WI38 (cell line): ENCODE measurements at regions not wholly inside any gene's neighbourhood (a gene's known extent, or its start where the extent isn't known, plus 50 kb on each side); places are given as distances from the start of the nearest gene placed in this dataset.

Source experiments
- H3K4me3 ChIP-seq: 2 replicates; pipeline ENCODE4 v1.5.1; 2011; ENCODE audit warnings: low read depth, mild to moderate bottlenecking, control low read depth, low read length
- TF ChIP-seq, protein P1 (sequence below): IDR thresholded peaks from 2 replicates; pipeline ENCODE4 v1.5.1; 2012; ENCODE audit warnings: low read depth, mild to moderate bottlenecking, control low read depth, low read length

DNA sequence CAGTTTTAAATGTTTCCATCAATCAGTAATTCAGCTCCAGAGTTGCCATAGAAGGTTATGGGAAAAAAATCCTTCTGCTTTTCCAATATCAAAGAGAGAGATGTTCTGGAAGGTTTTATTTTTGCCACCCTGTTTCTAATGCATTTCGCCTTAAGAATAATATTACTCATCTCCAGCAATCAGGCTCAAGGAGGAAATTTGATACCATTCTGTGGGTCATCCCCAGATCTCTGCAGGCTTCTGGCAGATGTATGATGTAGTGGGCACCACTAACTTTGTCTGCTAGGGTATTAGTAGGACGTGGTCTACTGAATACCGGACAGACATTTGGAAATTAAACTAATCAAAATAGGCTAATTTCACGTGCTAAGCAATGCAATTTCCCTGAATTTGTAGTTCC lies 645.4 kb upstream of the TENM3 start:
- TF ChIP-seq, protein P1, sequence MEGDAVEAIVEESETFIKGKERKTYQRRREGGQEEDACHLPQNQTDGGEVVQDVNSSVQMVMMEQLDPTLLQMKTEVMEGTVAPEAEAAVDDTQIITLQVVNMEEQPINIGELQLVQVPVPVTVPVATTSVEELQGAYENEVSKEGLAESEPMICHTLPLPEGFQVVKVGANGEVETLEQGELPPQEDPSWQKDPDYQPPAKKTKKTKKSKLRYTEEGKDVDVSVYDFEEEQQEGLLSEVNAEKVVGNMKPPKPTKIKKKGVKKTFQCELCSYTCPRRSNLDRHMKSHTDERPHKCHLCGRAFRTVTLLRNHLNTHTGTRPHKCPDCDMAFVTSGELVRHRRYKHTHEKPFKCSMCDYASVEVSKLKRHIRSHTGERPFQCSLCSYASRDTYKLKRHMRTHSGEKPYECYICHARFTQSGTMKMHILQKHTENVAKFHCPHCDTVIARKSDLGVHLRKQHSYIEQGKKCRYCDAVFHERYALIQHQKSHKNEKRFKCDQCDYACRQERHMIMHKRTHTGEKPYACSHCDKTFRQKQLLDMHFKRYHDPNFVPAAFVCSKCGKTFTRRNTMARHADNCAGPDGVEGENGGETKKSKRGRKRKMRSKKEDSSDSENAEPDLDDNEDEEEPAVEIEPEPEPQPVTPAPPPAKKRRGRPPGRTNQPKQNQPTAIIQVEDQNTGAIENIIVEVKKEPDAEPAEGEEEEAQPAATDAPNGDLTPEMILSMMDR = no peak
- no peak overlapping the region for H3K4me3 ChIP-seq

DNA sequence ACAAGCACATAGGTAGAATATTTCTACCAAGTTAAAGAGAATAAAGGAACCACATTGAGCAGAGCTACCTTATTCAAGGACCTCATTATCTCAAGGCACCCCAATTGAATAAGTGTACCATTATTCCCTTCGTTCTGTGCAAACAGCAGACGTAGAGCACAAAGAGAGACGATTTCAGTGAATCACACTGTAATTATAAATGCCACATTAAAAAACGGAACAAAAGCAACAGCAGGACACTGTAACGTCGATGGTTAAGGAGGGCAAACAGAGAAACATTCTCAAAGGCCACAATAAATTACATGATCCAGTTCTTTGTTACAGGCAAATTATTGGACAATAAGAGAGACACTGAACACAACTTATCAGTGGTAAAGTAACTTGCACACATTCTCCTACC lies 644.1 kb upstream of the TENM3 start:
- TF ChIP-seq, protein P1 = no peak
- H3K4me3 ChIP-seq = no peak overlapping the region

DNA sequence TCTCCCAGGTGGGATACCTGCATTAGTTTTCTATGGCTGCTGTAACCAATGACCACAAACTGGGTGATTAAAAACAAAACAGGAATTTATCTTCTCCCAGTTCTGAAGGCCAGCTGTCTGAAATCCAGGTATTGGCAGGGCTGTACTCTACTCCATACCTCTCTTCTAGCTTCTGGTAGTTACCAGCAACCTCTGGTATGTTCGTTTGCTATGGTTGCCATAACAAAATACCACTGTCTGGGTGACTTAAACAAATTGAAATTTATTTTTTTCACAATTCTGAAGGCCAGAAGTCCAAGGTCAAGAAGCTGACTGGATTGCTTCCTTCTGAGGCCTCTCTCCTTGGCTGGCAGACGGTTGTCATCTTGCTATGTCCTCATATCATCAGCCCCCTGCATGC lies 642.1 kb upstream of the TENM3 start:
- no peak overlapping the region for H3K4me3 ChIP-seq
- TF ChIP-seq, protein P1 = no peak

DNA sequence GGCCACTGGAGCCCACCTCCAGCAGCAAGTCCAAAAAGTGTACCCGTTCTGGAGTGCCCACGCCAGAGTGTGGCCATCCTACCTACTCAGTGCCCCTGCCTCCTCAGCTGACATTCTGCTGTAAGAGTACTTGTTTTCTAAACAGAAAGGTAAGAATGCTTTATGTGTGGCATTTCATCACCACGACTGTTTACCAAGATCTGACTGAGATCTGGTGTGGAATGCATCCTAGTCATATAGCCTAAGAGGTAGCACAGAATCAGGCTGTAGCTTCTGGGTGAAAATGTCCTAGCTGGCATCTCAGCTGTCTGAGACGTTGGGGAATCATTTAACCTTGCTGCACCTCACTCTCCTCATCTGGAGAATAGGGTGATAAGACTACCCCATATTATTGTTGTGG lies 638.7 kb upstream of the TENM3 start:
- TF ChIP-seq, protein P1 = no peak
- H3K4me3 ChIP-seq = no peak overlapping the region

DNA sequence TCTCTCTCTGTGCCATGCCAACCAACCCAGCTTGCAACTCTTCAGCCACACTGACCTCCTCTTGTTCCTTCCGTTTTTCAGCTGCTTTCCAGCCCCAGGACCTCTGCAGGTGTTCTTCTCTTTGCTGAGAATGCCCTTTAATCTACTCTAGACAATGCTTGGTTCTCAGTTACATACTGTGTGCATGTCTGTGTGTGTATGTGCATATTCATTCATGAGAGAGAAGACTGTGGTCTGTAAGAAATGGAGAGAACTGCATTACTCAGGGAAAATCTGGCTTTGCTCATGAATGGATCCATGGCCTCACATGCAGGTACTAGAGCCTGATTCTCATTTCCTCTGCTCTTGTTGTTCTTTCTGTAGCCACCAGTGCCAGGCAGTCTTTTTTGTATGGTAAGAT lies 636.9 kb upstream of the TENM3 start:
- TF ChIP-seq, protein P1 = no peak
- no peak overlapping the region for H3K4me3 ChIP-seq

DNA sequence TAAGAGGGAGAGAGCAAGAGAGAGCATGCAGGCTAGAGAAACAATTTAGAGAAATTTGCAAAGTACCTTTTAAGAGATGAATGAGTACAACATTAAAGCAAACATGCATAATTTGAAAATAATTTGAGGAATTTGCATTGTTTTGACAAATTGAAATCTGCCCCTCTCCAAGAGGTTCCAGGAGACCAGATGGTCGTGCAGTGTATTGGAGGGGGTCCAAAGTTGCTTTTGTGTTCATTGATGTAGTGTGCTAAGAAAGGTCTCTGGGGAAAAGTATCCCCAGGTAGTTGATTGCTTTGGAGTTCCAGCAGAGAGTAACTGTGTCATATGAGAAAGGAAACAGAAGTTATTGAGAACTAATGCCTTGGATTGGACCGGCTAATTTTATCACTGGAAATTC lies 635.0 kb upstream of the TENM3 start:
- no peak overlapping the region for H3K4me3 ChIP-seq
- TF ChIP-seq, protein P1 = no peak

DNA sequence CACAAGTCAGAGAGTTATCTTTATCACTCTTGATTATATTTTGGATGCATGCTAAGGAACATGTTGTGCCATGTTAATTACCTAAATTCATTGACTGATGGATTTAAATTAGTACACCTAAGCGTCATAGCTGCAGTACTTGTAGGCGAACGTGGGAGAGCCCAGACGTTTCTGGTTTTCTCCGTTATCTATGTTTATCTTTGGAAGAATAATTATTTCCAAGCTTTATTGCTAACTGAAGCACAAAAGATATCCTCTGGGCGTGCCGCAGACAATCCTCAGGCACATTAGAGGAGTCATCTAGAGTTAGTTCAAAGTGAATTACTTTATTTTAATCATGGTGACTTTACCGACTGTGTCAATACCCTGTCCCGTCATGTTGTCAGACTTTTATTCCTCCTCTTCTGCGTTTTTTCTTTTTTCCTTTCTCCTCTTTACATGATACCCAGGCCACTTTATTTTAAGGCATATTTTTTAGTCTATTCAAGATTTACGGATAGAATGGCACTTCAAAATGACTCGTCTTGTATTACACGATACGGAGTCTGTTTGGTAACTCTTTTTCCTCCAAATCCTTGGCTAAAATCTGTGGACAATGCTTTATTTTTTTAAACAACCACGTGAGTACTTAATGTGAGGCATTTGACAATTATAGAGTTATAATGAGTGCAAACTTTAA lies 632.0 kb upstream of the TENM3 start:
- TF ChIP-seq, protein P1 = no peak
- no peak overlapping the region for H3K4me3 ChIP-seq
